Common myeloid progenitor, CD34-positive (primary cell): ENCODE measurements at regions not wholly inside any gene's neighbourhood (a gene's known extent, or its start where the extent isn't known, plus 50 kb on each side); places are given as distances from the start of the nearest gene placed in this dataset.
"Not testable (repeated sequence)": the region's sequence is repeated elsewhere in the genome, so short reads cannot be mapped to it uniquely, and the experiment has no call there.

Experiments
- CTCF ChIA-PET: fragments of 350-600 bp; sonication (Branson Sonifier 250); formaldehyde crosslinking; loops from one replicate; lab custom pipeline; 2021; ENCODE audit warnings: antibody characterized with exemption; lab: Charles Lee
- POLR2A ChIA-PET: fragments of 350-600 bp; sonication (Branson Sonifier 250); formaldehyde crosslinking; loops from one replicate; lab custom pipeline; 2021; ENCODE audit warnings: antibody characterized with exemption; lab: Charles Lee
- DNase-seq, 3 donors: peaks; one replicate each; pipeline versions ENCODE4 v3.0.0 to v3.0.0-alpha.2; 2013
- H3K27ac ChIP-seq, 2 experiments: 1 replicate in 1 of 2; 2 replicates in 1 of 2; pipeline ENCODE4 v1.7.0; 2013; ENCODE audit warnings: inconsistent platforms in 2 of 2, low read length in 2 of 2, mild to moderate bottlenecking in 2 of 2, low read depth in 1 of 2, moderate library complexity in 1 of 2; ENCODE audit not compliant: severe bottlenecking in 2 of 2, insufficient read depth in 1 of 2, poor library complexity in 1 of 2
- H3K27me3 ChIP-seq, 5 experiments: replicated peaks in 2 of 5; 1 replicate in 3 of 5; 2 replicates in 2 of 5; pipeline versions ENCODE4 v1.6.1 to v1.7.0; 2013; ENCODE audit warnings: low read length in 4 of 5, mild to moderate bottlenecking in 2 of 5, moderate library complexity in 2 of 5, inconsistent platforms in 1 of 5; ENCODE audit not compliant: insufficient read depth in 5 of 5, control insufficient read depth in 4 of 5
- H3K36me3 ChIP-seq, 4 experiments: 1 replicate in 2 of 4; 2 replicates in 2 of 4; pipeline versions ENCODE4 v1.6.1 to v1.7.0; 2013; ENCODE audit warnings: low read length in 3 of 4, control low read depth in 1 of 4, mild to moderate bottlenecking in 1 of 4; ENCODE audit not compliant: control insufficient read depth in 4 of 4, insufficient read depth in 4 of 4
- H3K4me1 ChIP-seq, 4 experiments: 1 replicate in 3 of 4; 2 replicates in 1 of 4; pipeline versions ENCODE4 v1.6.1 to v1.7.1; 2013; ENCODE audit warnings: low read length in 3 of 4, mild to moderate bottlenecking in 3 of 4, control low read depth in 1 of 4, inconsistent platforms in 1 of 4, moderate library complexity in 1 of 4; ENCODE audit not compliant: control insufficient read depth in 4 of 4, insufficient read depth in 4 of 4; ENCODE audit errors: control extremely low read depth in 1 of 4
- H3K4me3 ChIP-seq, 7 experiments: 1 replicate in 4 of 7; 2 replicates in 3 of 7; pipeline versions ENCODE4 v1.5.1 to v1.7.0; 2013; ENCODE audit warnings: mild to moderate bottlenecking in 7 of 7, low read length in 6 of 7, moderate library complexity in 6 of 7, inconsistent platforms in 2 of 7, low read depth in 2 of 7, control low read depth in 1 of 7; ENCODE audit not compliant: insufficient read depth in 4 of 7, control insufficient read depth in 1 of 7; ENCODE audit errors: extremely low read depth in 1 of 7
- H3K9me3 ChIP-seq, 5 experiments: 1 replicate in 4 of 5; 2 replicates in 1 of 5; pipeline versions ENCODE4 v1.6.1 to v1.7.1; 2013; ENCODE audit warnings: low read length in 4 of 5, mild to moderate bottlenecking in 2 of 5, inconsistent platforms in 1 of 5, low read depth in 1 of 5, moderate library complexity in 1 of 5; ENCODE audit not compliant: control insufficient read depth in 4 of 5, insufficient read depth in 2 of 5; ENCODE audit errors: control extremely low read depth in 1 of 5
- WGBS: methylation state at CpG from one replicate; pipeline ENCODE4 v1.1.5; 2013; ENCODE audit not compliant: insufficient coverage; 5-methylcytosine and 5-hydroxymethylcytosine counted together

DNA sequence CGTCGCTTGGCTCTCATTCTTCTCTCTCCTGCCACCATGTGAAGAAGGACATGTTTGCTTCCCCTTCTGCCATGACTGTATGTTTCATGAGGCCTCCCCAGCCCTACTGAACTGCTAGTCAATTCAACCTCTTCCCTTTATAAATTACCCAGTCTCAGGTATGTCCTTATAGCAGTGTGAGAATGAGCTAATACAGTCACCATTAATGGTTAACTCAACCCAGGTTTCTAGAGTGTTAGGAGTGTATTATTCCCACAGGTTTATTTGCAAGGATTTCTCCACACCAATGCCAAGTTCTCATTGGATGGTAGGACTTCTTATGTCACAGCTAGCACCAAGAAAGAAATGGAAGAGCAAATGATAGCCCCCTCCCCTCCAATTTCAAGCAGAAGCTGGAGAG is 71.9 kb downstream of the DYNAP start:
- H3K27me3 ChIP-seq = no peaks in the 10 kb centered on the region
- H3K4me3 ChIP-seq = no peak overlapping the region
- ChIA-PET CTCF (interaction anchor here (1.3 to 1.5 kb wide), 3 partner anchors 8 to 218 kb away, joined by 3 read pairs; no protein-coding TSS in a partner anchor), POLR2A (no interaction called here)
- no peak for DNase-seq
- H3K27ac ChIP-seq = no peak overlapping the region
- peaks cover 0 to 9% (median 0%) of the 10 kb centered on the region in 5 experiments for H3K9me3 ChIP-seq
- WGBS = 100% methylated on average over 2 of the region's 2 CpGs
- no peaks in the 10 kb centered on the region for H3K4me1 ChIP-seq
- H3K36me3 ChIP-seq = no peaks in the 10 kb centered on the region

DNA sequence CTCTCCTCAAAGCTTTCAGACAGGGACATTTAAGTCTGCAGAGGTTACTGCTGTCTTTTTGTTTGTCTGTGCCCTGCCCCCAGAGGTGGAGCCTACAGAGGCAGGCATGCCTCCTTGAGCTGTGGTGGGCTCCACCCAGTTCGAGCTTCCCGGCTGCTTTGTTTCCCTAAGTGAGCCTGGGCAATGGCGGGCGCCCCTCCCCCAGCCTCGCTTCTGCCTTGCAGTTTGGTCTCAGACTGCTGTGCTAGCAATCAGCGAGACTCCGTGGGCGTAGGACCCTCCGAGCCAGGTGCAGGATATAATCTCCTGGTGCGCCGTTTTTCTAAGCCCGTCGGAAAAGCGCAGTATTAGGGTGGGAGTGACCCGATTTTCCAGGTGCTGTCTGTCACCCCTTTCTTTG is 78.7 kb downstream of the DYNAP start:
- H3K27ac ChIP-seq, DNase-seq, POLR2A ChIA-PET, H3K27me3 ChIP-seq, H3K4me3 ChIP-seq, H3K36me3 ChIP-seq, H3K9me3 ChIP-seq, H3K4me1 ChIP-seq: not testable (repeated sequence)
- CTCF ChIA-PET = interaction anchor here (2.1 to 4.0 kb wide), 5 partner anchors 113 to 313 kb away, joined by 8 to 18 read pairs (median 13); no protein-coding TSS in a partner anchor
- 95% methylated on average over 5 of the region's 15 CpGs for WGBS

DNA sequence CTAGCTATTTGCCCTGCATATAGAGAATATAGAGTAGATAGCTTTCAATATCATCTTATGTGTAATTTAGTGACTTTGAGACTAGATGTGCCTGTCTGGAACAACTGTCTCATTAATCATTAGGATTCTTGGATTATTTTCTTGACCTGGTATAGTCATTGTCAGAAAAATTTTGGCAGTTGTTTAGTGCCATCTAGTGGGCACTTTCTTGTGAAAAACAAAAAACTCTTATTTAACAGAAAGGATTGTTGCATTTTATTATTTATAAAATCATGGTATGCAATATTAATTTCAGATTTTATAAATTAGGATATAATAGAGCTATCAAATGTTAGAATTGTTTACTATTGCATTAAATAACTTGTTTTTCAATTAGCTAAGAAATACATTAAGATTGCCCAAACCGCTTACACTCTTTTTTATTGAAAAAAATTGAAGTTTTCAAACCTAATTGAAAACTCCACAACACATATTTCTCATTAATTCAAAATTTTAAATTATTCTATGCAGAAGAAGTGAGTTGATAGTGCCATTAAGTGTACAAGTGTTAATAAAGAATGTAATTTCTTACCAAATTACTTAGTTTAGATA is 80.3 kb downstream of the DYNAP start:
- H3K27me3 ChIP-seq = no peaks in the 10 kb centered on the region
- no peak overlapping the region for H3K4me3 ChIP-seq
- no peak overlapping the region for H3K27ac ChIP-seq
- no peaks in the 10 kb centered on the region for H3K36me3 ChIP-seq
- H3K4me1 ChIP-seq = no peaks in the 10 kb centered on the region
- POLR2A ChIA-PET = no interaction called here
- no peaks in the 10 kb centered on the region for H3K9me3 ChIP-seq
- CTCF ChIA-PET = interaction anchor here (0.6 to 4.0 kb wide), 22 partner anchors 8 to 450 kb away, joined by 3 to 18 read pairs (median 5); no protein-coding TSS in a partner anchor
- no CpG with 5 or more reads among the region's 1 CpG for WGBS
- DNase-seq = peak; percentile 42 to 66 (median 59)

DNA sequence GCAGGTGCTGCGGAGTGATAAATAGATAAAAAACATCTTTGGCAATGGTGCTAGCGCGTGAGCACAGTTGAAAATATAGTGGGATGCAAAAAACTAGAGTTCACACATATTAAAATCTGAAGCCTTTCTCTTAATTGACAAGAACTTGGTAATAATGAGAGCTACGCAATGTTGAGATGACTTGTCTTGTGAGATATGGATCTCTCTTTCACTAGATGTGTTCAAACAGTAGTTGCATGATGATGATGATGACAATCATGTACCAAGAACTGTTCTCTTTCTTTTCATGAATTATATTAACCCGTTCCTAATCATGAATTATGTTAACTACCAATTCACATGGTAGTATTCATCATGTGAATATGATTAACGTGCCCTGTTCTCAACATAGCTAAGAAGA is 81.1 kb downstream of the DYNAP start:
- CTCF ChIA-PET = interaction anchor here (0.5 to 4.0 kb wide), 17 partner anchors 24 to 450 kb away, joined by 3 to 18 read pairs (median 5); no protein-coding TSS in a partner anchor
- no CpG with 5 or more reads among the region's 6 CpGs for WGBS
- no peaks in the 10 kb centered on the region for H3K36me3 ChIP-seq
- H3K27me3 ChIP-seq = no peaks in the 10 kb centered on the region
- no peak overlapping the region for H3K27ac ChIP-seq
- no peaks in the 10 kb centered on the region for H3K4me1 ChIP-seq
- peaks cover 0 to 1% (median 0%) of the 10 kb centered on the region in 5 experiments for H3K9me3 ChIP-seq
- POLR2A ChIA-PET = no interaction called here
- no peak overlapping the region for H3K4me3 ChIP-seq
- DNase-seq = no peak

DNA sequence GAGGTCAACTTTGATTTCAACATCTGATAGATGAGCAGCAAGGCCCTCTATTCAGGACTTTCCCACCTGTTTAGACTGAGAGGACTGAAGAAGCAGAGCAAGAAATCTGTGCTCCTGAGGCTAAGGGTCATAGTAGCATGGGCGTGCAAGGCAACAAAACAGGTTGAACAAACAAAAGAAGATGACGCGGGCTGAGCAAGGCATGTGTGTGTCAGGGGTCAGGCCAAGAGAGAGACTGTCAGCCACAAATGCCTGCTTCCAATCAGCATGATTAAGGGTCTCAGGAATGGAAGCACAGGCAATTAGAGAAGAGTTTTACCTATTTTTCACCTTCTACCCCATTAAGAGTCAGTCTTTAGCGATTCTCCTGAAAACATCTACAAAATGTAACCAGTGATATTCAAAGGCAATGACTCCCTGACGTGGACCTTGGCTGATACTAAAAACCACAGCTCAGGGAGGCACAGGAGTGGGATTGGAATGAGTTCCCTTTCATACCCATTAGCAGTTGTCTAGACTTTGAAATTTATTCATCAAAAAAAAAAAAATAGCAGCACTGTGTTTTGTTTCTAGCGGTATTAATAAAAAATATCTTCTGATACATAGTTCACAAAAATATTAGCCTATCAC is 81.9 kb downstream of the DYNAP start:
- Histone ChIP-seq H3K4me3 (no peak overlapping the region), H3K36me3 (no peaks in the 10 kb centered on the region), H3K27ac (no peak overlapping the region), H3K4me1 (no peaks in the 10 kb centered on the region), H3K27me3 (no peaks in the 10 kb centered on the region), H3K9me3 (peaks cover 0 to 1% (median 0%) of the 10 kb centered on the region in 5 experiments)
- POLR2A ChIA-PET = no interaction called here
- CTCF ChIA-PET = interaction anchor here (0.5 to 4.0 kb wide), 5 partner anchors 87 to 451 kb away, joined by 3 to 14 read pairs (median 4); no protein-coding TSS in a partner anchor
- 87% methylated on average over 4 of the region's 6 CpGs for WGBS
- no peak for DNase-seq

DNA sequence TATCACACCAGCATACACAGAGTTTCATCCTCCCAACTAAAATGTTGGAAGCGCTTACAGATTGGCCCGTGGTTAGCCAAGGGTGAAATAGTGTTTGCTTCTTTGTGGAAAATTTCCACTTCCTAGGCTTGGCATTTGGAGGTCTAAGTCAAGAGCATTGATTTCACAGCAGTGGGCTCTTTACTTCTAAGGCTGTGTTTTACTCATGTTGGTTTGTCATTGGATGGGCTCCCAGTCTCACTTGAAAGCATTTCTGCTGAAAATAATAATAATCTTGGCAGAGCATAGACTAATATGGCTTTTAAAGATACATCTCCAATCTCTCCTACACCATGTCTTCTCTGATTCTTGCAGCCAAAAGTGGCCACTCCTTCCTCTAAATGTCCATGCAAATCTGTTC is 82.9 kb downstream of the DYNAP start:
- 100% methylated on average over 2 of the region's 2 CpGs for WGBS
- no peak for DNase-seq
- CTCF ChIA-PET = interaction anchor here (1.2 kb wide), 1 partner anchor 310 kb away, joined by 3 read pairs; no protein-coding TSS in a partner anchor

DNA sequence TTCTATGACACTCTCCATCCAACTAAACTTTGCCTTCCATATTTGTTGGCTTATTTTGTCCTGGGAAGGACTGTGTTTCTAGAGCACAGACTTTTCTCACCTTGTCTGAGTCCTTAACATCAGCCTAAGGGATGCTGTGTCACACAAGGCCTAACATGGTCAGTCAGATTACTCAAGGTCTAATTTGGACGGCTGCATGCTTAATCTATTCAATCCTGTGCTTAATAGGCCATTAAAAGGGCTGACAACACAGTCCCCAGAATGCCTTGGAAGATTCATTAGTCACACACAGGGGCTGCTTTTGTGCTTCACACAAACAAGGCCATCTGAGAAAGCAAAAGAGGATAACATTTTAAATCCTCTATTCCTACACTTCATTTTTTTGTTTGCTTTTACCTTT is 84.0 kb downstream of the DYNAP start:
- no peak for DNase-seq
- H3K4me1 ChIP-seq = no peaks in the 10 kb centered on the region
- no peaks in the 10 kb centered on the region for H3K27me3 ChIP-seq
- H3K36me3 ChIP-seq = no peaks in the 10 kb centered on the region
- no peak overlapping the region for H3K27ac ChIP-seq
- H3K4me3 ChIP-seq = no peak overlapping the region
- ChIA-PET POLR2A (no interaction called here), CTCF (interaction anchor here (1.1 to 1.2 kb wide), 2 partner anchors 186 to 309 kb away, joined by 3 read pairs; no protein-coding TSS in a partner anchor)
- peaks cover 0 to 1% (median 0%) of the 10 kb centered on the region in 5 experiments for H3K9me3 ChIP-seq
- WGBS = 100% methylated on average over 1 of the region's 1 CpG

More for the DNA sequence above, 82.9 kb downstream of the DYNAP start:
- H3K9me3 ChIP-seq = peaks cover 0 to 1% (median 0%) of the 10 kb centered on the region in 5 experiments
- no peak overlapping the region for H3K4me3 ChIP-seq
- H3K27me3 ChIP-seq = no peaks in the 10 kb centered on the region
- POLR2A ChIA-PET = no interaction called here
- H3K27ac ChIP-seq = no peak overlapping the region
- H3K4me1 ChIP-seq = no peaks in the 10 kb centered on the region
- no peaks in the 10 kb centered on the region for H3K36me3 ChIP-seq
